NCI-H2171 (cell line): ENCODE measurements at regions not wholly inside any gene's neighbourhood (a gene's known extent, or its start where the extent isn't known, plus 50 kb on each side); places are given as distances from the start of the nearest gene placed in this dataset.

Experiments
- DNase-seq: peaks from one replicate; lab custom pipeline; 2025; lab: John Stamatoyannopoulos, UW

DNA sequence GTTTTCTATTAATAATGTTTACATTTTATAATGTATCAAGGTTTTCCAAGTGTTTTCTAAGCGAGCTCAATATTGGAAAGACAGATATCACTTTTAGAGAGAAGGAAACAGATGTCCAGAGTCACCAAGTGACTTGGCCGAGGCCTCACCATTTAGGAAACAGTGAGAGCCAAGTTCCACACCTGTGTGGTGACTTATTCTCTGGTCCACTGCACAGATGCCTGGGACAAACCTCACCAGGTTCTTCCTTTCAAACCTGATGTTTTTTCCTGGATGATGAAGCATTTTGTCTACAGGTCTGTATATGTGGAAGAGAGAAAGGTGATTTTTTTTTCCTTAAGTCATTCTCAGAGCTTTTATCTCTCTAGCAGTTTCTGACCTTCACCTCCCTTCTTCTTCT lies 280.7 kb downstream of the LPIN1 start:
- DNase-seq = no peak

DNA sequence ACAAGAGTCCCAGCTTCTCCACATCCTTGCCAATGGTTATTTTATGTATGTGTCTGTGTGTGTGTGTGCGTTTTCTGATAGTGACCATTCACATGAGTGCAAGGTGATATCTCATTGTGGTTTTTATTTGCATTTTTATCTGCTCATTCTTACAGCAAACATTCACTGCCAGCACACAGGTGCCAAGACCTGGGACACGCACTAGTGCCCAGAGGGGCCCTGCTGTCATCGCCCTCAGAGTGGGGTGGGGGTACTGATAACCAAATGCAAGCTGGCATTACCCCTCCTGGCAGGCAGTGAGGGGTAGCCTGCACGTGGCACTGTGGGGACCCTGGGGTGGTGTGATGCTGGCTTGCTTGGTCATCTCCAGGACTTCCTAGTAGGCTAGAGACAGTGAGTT lies 285.4 kb downstream of the LPIN1 start:
- no peak for DNase-seq

DNA sequence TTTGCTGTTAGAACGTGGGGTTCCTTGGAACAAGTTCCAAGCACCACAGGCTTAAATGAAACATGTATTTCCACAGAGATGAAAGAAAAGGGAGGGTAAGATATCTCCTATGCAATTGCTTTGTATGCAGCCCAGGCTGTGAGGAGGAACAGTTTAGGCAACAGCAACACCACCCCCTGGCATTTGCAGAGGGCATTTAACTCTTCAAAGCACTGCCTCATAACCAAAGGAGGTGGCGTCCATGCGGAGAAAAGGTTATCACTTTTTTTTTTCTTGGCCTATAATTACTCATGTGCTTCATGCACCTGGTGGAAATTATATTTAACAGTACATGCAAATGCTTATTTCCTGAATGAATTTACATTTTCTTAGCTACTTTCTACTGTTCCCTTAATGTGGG lies 286.0 kb downstream of the LPIN1 start:
- DNase-seq = no peak

DNA sequence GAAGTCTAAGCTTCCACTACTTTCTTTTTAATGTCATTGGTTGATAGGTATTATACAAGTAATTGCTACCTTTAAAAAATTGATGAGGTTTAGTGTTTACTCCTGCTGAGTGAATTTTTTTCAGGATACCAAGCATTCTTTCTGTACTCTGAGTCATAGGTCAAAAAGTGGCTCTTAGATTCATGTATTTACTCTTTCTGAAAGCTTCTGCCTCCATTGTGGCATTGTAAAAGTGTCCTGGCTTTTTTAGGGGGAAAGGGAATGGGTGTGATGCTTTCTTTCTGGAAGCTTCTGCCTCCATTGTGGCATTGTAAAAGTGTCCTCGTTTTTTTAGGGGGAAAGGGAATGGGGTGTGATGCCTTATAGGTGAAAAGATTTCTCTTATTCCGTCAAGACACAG lies 286.5 kb downstream of the LPIN1 start:
- DNase-seq = no peak

DNA sequence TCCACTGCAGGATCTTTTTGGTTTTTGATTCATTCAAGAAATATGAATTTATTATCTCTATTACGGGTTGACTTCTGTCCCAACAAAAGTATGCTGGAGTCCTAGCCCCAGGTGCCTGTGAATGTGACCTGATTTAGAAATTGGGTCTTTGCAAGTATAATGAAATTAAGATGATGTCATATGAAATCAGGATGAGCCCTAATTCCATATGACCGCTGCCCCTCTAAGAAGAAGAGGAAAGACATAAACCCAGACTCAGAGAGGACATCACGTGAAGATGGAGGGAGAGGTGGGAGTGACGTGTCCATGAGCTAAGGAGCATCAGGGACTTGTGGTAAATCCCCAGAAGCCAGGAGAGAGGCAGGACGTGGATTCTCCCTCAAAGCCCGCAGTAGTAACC lies 287.1 kb downstream of the LPIN1 start:
- DNase-seq = no peak

DNA sequence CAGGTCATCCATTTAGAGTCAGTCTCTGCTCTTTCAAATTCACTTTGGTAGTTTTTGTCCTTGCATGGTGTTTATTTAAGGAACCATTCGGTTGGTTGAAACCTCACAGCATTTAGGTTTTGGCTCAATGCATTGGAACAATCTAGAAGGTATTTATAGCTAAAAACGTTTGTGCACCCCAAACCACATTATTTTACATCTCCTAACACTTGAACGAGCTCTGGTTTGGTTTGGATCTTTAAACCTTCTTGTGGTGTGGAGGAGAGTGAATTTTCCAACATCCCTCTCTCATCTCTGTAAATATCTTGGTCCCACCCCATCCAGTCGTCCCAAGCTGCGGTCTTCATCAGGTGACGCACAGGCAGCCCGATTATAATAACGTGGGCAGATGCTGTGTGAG lies 287.9 kb downstream of the LPIN1 start:
- no peak for DNase-seq

DNA sequence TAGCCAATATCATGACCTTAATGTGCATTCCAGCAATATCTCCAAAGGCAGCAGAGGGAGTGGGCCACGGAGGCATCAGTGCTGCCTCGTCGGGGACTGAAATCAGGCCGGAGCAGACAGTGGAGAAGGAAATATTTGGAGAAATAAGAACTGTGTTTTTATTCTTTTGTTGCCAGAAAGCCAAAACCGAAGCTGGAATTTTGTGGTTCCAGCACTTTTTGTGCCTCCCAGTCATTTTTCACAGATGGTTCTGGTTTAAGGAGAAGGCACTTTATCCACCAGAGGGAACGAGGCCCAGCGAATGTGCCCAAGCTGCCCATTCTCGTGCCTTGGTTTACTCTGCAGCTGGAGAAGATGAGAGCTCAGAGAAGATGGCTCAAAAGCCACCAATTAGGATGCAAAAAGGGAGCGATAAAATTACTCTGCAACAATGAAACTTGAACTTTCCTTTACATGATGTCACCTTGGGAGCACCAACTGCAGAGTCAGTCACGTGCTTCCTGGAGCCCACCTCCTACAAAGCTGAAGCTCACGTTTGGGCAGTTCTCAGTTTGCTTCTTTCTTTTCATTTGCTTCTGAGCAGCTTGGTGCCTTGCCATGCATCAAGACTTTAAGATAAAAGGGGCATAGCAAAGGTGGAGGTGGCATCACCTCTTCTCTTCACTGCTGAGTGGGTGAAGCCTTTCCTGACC lies 288.7 kb downstream of the LPIN1 start:
- DNase-seq = no peak

DNA sequence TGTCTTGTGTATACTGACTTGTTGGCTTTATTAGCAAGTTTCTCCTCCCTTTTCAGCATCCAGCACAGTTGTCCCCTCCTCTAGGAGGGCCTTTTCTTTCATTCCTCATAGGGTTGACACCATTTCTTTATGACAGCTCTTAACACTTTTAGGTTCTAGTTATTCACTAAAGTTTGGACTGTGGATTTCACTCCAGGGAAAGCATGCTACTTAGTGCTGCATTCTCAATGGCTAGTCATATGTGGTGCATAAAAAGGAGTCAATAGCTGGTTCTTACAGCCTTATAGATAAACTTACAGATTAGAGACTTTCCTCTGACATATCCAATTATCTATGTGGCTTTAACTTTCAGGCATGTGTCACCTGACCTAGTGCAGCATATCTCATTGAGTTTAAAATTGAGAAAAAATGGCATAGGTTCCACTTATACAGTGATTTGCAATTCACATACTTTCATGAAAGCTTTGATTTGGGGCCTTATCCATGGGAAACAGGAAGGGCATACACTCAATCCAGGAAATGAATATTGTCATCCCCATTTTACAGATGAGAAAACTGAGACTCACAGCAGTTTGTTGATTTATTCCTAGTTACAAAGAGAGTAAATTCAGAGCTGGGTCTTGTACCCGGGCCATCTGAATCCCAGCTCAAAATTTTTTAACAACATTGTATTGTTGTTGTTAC lies 289.7 kb downstream of the LPIN1 start:
- no peak for DNase-seq

DNA sequence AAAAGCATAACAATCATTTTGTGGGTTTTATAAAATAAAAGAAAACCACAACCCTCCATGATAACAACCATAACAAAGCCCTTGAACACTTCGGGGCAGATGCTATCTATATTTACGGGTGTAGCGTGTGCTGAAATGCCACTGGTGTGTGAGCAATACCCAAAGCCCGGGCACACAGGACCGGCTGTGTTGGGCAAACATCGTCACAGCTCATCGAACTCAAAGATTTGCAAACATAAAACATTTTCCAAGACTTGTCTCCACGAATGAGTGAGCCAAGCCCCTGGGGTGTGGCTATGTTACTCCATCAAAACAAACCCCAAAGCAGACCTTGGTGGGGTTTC lies 290.2 kb downstream of the LPIN1 start:
- no peak for DNase-seq

DNA sequence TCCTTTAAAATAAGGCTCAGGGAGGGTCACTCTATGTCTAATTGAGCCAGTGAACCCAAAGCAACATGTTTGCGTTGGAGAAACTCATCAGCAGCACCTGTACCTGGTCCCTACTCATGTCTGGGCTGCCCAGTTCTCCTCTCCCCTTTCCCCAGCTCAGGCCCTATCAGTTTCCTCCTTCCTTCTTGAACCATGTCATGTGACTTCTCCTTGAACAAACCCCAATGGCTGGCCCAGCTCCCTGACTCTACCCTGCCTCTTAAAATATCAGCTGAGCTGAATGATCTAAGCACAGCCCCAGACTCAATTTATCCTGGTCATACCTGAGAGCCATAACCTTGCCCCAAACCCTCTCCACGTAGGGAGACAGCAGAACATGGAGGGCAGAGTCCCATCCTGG lies 290.9 kb downstream of the LPIN1 start:
- DNase-seq = no peak

DNA sequence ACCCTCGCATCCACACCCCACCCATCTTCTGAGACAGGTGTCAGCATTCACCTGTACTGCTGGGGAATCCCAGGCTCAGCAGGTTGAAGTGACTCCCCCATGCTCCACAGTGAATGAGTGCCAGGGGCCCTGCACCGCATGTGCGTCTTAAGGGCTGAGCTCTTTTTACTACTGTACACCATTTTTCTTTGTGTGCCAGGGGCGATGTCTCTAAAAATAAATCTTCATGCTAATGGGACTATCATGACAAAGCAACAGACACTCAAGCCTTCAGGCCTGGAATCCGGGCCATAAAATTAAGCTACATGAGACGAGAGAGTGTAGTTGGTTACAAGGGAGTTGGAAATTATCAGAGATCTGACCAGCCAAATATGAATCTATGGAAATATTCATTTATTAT lies 294.8 kb downstream of the LPIN1 start:
- DNase-seq = no peak

DNA sequence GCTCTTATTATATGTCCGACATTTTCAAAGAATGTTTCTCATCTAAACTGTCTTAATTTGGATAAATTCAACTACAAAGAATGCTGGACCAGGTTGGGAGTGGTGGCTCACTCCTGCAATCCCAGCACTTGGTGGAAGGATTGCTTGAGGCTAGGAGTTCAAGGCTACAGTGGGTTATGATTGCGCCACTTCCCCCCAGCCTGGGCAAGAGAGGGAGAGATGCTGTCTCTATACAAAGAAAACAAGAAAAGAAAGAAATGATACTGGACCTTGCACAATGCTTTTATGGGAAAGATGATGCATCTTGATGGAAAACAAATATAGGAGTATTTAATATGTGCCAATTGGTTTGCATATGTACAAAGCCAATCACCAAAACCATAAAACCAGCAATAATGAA lies 296.7 kb downstream of the LPIN1 start:
- DNase-seq = no peak

DNA sequence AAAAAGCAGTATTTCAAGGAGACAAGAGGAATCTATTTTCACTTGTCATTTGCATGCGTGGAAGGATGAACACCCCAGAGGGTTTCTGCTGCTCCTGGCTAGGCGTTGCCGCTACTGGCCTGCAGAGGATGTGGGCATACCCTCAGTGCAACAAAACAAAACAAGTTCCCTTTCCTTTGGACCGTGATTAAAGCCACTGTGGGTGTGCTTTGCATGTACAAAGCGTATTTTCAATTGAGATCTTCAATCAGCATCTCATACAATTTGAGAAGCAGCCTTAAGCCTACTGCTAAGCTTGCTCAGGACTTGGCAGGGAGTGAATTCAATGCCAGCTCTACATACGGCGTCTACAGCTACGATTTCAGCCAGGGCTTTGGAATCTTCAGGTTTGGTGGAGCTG lies 298.4 kb downstream of the LPIN1 start:
- no peak for DNase-seq

DNA sequence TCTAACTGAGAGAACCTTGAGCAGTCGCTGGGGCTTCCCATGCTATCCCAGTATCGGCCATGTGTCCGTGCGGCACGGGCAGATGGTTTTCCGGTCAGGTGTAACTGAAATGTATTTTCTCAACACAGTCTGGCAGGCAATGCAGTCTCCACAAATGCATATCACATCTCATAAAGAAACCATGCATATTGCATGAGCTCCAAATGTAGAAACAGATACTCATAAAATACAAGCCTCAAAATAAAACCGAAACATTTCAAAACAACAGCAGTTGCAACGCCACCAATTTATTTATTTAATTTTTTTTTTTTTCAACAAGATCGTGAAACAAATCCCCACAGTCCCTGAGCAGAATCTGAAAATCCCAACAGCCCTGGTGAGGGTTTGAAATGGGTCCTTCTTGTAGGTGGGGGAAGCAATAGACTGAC lies 299.4 kb downstream of the LPIN1 start:
- DNase-seq = peak; percentile 42

DNA sequence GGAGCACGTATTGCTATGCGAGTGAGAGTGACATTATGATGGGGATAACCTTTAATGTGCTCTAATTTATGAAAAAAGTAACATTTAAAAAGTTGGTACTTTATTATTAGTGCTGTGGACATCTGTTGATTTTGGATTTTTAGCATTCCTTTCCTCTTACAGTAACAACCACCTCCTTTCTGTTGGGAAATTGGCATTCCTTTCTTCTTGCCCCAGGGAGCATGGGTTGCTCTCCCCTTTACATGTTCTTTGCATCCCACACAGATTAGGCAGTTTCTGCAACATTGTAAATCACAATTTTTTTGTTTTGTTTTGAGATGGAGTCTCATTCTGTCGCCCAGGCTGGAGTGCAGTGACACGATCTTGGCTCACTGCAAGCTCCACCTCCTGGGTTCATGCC lies 300.2 kb downstream of the LPIN1 start:
- DNase-seq = no peak

DNA sequence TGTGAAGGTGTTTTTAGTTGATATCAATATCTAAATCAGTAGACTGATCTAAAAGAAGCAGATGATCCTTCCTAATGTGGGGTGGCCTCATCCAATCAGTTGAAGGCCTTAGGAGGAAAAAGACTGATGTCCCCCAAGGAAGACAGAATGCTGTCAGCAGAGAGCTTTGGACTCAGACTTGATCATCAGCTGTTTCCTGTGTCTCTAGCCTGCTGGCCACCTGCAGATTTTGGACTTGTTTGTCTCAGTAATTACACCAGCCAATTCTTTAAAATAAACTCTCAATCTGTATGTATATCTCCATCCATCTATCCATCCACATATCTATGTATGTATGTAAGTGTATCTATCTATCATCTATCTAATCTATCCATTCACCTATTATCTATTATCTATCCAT lies 301.3 kb downstream of the LPIN1 start:
- DNase-seq = no peak

DNA sequence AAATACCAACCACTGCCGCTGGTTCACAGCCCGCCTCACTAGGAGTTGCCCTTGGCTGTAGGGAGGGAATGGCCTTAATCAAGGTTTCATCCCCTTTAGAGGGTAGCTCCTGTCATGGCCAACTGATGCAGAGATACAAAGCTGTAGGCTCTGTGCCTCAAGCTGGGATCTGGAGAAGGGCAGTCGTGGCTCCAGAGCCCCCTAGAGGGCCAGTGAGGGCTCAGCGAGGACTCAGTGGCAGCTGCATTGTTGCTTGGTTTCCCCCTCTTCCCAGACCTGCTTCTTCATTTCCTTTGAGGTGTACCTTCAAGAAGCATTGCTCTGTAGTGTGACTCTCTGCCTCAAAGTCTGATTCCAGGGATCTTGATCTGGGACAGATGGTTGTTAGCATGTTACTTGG lies 302.1 kb downstream of the LPIN1 start:
- DNase-seq = no peak

DNA sequence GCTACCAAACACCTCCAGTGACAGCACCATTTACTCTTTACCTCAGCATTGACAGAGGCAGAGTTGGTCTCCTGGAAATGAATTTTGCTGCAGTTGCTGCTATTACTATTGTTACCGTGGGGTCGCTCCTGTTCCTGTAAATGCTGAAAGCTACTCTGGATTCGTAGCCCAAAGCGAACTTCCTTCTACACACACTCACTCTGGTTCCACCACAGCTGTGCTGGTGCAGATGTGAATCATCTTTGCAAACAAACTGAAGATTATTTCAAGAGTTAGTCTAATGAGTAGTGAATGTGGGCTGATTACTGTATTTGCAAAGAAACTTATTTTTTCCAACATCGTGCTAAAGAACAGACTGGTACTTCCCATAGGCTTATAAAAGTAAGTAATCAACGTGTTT lies 304.0 kb downstream of the LPIN1 start:
- DNase-seq = no peak

DNA sequence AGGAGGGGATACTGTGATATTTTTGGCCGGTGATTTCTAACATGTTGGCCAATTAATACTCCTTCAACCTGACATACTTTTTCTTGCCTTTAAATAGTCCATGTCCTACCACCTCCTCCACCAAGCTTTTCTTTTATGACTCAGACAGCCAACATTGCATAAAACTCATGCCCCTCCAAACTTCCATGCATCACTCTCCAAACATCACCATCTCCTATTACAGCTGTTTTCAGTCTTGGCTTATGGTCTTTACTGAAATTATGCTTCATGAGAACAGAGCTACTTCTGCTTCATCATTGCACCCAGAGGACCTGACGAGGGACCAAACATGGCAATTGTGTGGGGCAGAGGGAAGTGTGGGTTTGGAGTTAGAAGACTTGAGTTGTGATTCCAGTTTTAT lies 305.4 kb downstream of the LPIN1 start:
- DNase-seq = no peak

DNA sequence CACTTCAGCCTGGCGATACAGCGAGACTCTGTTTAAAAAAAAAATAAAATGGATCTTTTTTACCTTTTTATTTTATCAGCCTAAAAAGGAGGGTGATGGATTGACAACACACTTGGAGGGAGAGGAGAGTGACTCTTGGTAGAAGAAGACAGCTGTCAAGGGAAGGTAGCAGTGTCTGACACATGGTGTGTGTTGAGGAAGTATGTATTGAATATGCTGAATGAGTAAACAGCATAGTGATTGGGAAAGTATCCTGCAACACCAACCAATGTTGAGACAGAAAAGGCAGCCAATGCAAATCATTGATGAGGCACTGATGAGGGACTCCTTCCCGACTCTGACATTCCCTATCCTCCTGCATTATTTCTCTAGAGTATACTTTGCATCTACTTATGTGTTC lies 306.4 kb downstream of the LPIN1 start:
- DNase-seq = no peak

DNA sequence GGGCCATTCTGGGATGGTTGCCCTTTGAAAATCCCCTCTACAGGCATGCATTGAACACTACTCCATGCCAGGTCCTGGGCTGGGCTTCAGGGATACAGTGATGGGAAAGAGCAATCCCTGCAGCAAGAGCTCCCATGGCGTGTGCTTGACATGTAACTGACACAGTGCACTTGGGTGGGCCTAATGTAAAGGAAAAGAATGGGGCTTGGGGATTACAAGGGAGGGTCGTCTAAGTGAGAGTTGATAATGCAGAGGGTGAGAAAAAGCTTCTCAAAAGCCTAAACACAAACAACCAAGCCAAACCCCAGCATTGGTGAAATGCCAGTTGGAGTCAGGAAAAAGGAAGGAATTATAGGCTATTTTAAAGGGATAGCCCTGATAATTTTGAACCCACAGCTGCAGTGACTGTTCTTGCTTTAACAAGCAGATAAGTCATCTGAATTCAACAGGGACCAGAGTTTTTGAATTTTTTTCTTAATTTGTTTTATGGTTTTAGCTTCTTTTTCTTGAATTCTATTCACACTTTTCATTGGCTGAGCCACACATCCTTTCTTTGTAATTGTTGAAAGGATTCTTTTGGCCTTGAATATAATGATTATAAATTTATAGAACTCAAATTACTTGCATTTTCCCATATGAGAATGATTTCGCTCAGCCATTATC lies 308.7 kb downstream of the LPIN1 start:
- DNase-seq = no peak

DNA sequence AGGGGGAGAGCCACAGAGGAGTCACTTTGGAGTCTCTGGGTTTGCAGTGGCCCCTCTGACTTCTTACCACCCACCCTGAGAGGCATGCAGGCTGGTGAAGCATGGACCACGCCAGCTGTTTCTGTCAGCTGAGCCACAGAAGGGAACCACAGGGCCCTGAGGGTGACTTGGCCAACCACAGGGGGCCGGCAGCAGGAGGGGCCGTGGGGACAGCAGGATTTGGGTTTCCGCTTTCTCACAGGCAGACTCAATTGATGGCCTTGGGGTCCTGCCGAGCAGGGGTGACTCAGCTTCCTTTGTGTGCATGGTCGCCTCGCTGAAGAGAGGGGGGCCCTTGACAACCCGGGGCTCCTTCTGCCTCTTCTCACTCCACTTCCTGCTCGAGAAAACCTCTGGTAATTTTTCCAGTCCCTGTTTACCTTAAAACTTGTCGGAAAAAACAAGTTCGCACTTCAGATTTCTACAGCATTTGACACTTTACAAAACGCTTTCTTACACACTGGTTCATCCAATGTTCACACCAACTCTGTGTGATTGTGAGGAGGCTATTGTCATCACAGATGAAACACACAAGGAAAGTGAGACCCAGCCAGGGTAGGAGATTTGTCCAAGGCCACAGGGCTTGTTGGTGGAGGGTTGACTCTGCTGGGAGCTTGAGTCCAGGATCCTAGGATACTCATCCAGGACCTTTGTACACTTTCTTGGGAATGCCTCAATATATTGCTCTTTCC lies 311.2 kb downstream of the LPIN1 start:
- DNase-seq = no peak
